Esophagus muscularis mucosa (tissue), 4 donors: ENCODE measurements at regions not wholly inside any gene's neighbourhood (a gene's known extent, or its start where the extent isn't known, plus 50 kb on each side); places are given as distances from the start of the nearest gene placed in this dataset.

Source experiments
- DNase-seq: peaks from one replicate; pipeline ENCODE4 v3.0.0-alpha.2; 2017; ENCODE audit errors: extremely low spot score
- H3K27ac ChIP-seq, 4 donors: fragments of 200-600 bp; sonication (generic); replicated peaks in 1 of 4; 1 replicate in 3 of 4; 2 replicates in 1 of 4; pipeline ENCODE4 v1.5.1; 2016 to 2019; ENCODE audit warnings: mild to moderate bottlenecking in 1 of 4
- H3K27me3 ChIP-seq, 4 donors: fragments of 200-600 bp; sonication (generic); one replicate each; pipeline versions ENCODE4 v1.5.1 to v1.6.0; 2016 to 2019
- H3K36me3 ChIP-seq, 4 donors: fragments of 200-600 bp; sonication (generic); one replicate each; pipeline ENCODE4 v1.5.1; 2016 to 2019
- H3K4me1 ChIP-seq, 4 donors: fragments of 200-600 bp; sonication (generic); one replicate each; pipeline ENCODE4 v1.5.1; 2016 to 2019
- H3K4me3 ChIP-seq, 4 donors: fragments of 200-600 bp; sonication (generic); 1 replicate in 2 of 4; 2 replicates in 2 of 4; pipeline ENCODE4 v1.5.1; 2016 to 2019; ENCODE audit warnings: mild to moderate bottlenecking in 4 of 4, moderate library complexity in 1 of 4
- H3K9me3 ChIP-seq, 4 donors: fragments of 200-600 bp; sonication (generic); 1 replicate in 3 of 4; 2 replicates in 1 of 4; pipeline ENCODE4 v1.5.1; 2016 to 2019
- EP300 ChIP-seq: sonication (generic); formaldehyde crosslinking; IDR thresholded peaks from one replicate; pipeline ENCODE4 v1.6.1; 2017; ENCODE audit warnings: antibody characterized with exemption
- POLR2A ChIP-seq: fragments of 450-650 bp; IDR thresholded peaks from one replicate; pipeline ENCODE4 v1.6.1; 2017; ENCODE audit warnings: antibody characterized with exemption, moderate library complexity, mild to moderate bottlenecking, low read depth
- POLR2AphosphoS5 ChIP-seq, 2 donors: sonication (generic); formaldehyde crosslinking; IDR thresholded peaks; one replicate each; pipeline ENCODE4 v1.6.1; 2017; ENCODE audit warnings: antibody characterized with exemption in 2 of 2
- WGBS: methylation state at CpG from one replicate; pipeline ENCODE4 v1.1.5; 2018; 5-methylcytosine and 5-hydroxymethylcytosine counted together
- intact Hi-C: fragments of 100-400 bp; cut with DNase I; formaldehyde crosslinking; loops from one replicate; pipeline ENCODE4 v1.15.1; 2023
- TF ChIP-seq, protein P1 (sequence below), 3 experiments: fragments of 200-600 bp in 2 of 3; fragments of 450-650 bp in 1 of 3; sonication (generic) in 2 of 3; IDR thresholded peaks; one replicate each; pipeline ENCODE4 v1.5.1; 2017 to 2019; ENCODE audit warnings: antibody characterized with exemption in 3 of 3, mild to moderate bottlenecking in 2 of 3, moderate library complexity in 1 of 3

DNA sequence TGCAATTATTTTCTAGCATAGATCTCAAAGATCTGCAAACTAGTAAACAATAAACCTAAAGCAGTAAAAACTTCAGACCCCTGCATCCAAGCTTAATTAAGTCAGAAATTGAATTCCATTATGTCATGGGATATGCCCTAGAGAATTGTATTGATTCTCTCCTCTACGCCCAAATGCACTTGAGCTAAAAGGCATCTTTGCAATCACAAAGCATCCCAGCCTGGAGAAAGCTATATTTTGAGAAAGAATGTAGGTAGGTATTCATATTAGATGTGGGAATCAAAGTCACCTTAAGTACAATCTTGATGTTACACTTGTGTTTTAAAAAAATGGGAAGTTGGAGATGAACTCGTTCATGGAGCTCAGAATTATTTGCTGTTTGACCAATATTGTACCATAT, 386.7 kb downstream of the ADAMTS20 start:
- Histone ChIP-seq H3K27me3 (no peaks in the 10 kb centered on the region), H3K4me3 (no peak overlapping the region), H3K4me1 (no peaks in the 10 kb centered on the region), H3K27ac (no peak overlapping the region), H3K9me3 (no peaks in the 10 kb centered on the region), H3K36me3 (no peaks in the 10 kb centered on the region)
- 93% methylated on average over 2 of the region's 2 CpGs for WGBS
- intact Hi-C loops: no loop called here
- TF ChIP-seq POLR2AphosphoS5 (IDR thresholded peaks at IDR 0.05) (no peak), EP300 (no peak), POLR2A (no peak)
- TF ChIP-seq, protein P1, sequence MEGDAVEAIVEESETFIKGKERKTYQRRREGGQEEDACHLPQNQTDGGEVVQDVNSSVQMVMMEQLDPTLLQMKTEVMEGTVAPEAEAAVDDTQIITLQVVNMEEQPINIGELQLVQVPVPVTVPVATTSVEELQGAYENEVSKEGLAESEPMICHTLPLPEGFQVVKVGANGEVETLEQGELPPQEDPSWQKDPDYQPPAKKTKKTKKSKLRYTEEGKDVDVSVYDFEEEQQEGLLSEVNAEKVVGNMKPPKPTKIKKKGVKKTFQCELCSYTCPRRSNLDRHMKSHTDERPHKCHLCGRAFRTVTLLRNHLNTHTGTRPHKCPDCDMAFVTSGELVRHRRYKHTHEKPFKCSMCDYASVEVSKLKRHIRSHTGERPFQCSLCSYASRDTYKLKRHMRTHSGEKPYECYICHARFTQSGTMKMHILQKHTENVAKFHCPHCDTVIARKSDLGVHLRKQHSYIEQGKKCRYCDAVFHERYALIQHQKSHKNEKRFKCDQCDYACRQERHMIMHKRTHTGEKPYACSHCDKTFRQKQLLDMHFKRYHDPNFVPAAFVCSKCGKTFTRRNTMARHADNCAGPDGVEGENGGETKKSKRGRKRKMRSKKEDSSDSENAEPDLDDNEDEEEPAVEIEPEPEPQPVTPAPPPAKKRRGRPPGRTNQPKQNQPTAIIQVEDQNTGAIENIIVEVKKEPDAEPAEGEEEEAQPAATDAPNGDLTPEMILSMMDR (IDR thresholded peaks at IDR 0.05): no peak
- DNase-seq: no peak

DNA sequence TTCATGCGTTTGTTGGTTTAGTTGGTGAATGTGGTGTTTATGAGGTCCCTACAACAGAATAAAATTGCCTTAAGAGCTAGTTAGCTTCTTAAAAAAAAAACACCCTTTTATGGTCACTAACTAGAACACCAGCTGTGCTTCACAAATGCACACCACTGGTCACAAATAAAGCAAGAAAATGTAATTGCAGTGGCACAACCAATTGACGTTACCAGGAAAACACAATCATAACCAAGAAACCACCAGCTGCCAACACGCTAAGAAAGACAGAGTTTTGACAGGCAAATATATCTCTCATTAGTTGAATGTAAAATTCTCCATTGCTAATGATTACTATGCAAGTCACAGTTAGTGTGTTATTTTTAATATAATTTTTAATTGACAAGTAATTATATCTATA, 389.9 kb downstream of the ADAMTS20 start:
- H3K9me3 ChIP-seq: no peaks in the 10 kb centered on the region
- H3K27me3 ChIP-seq: no peaks in the 10 kb centered on the region
- intact Hi-C loops: no loop called here
- no peak for DNase-seq
- no peak overlapping the region for H3K27ac ChIP-seq
- no peak overlapping the region for H3K4me3 ChIP-seq
- TF ChIP-seq POLR2AphosphoS5 (IDR thresholded peaks at IDR 0.05) (no peak), POLR2A (no peak), EP300 (no peak)
- TF ChIP-seq, protein P1 (IDR thresholded peaks at IDR 0.05): no peak
- no peaks in the 10 kb centered on the region for H3K4me1 ChIP-seq
- no peaks in the 10 kb centered on the region for H3K36me3 ChIP-seq
- 89% methylated on average over 3 of the region's 3 CpGs for WGBS

DNA sequence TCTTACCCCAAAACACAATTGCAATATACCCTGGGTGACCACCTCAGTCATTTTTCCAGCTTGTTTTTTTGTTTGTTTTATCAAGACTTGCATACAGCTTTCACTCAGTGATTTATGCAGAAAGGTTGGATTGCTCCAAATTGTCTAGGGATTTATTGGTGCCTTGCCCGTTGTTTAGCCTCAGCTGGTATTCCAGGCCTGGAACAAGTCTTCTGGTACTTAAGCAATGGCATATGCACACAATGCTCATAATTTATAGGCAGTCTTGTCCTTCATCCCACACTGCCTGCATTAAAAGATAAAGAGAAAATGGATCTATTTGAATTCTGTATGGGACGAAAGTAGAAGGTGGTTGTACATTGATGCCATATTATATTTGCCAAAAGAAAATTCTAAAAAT, 392.5 kb downstream of the ADAMTS20 start:
- intact Hi-C loops: no loop called here
- Histone ChIP-seq H3K27ac (no peak overlapping the region), H3K4me3 (no peak overlapping the region), H3K9me3 (no peaks in the 10 kb centered on the region), H3K36me3 (no peaks in the 10 kb centered on the region), H3K4me1 (no peaks in the 10 kb centered on the region), H3K27me3 (no peaks in the 10 kb centered on the region)
- no peak for TF ChIP-seq POLR2A
- TF ChIP-seq EP300: no peak
- TF ChIP-seq, protein P1 (IDR thresholded peaks at IDR 0.05): no peak
- no peak for TF ChIP-seq POLR2AphosphoS5 (IDR thresholded peaks at IDR 0.05)
- 88% methylated on average over 2 of the region's 2 CpGs for WGBS
- no peak for DNase-seq

DNA sequence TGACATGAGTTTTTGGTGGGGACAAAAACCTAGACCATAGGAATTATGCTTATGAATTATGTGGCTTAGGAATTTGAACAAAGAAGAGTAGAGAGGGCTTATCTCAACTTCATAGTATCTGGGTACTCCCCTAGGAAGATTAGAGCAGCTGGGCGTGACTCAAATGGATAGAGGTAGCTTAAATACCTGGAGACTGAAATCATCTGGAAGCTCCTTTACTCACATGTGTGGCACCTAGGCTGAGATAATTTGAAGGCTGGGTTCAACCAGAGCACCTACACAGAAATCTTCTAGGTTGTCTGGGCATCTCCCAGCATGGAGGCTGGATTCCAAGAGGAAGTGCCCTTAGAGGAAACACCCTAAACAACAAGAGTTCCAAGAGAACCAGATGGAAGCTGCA, 393.9 kb downstream of the ADAMTS20 start:
- DNase-seq: no peak
- no peaks in the 10 kb centered on the region for H3K4me1 ChIP-seq
- no peaks in the 10 kb centered on the region for H3K9me3 ChIP-seq
- 100% methylated on average over 1 of the region's 1 CpG for WGBS
- H3K27ac ChIP-seq: no peak overlapping the region
- no peak for TF ChIP-seq EP300
- TF ChIP-seq POLR2A: no peak
- TF ChIP-seq POLR2AphosphoS5 (IDR thresholded peaks at IDR 0.05): no peak
- TF ChIP-seq, protein P1 (IDR thresholded peaks at IDR 0.05): no peak
- no peaks in the 10 kb centered on the region for H3K27me3 ChIP-seq
- no peak overlapping the region for H3K4me3 ChIP-seq
- H3K36me3 ChIP-seq: no peaks in the 10 kb centered on the region
- intact Hi-C loops: no loop called here

DNA sequence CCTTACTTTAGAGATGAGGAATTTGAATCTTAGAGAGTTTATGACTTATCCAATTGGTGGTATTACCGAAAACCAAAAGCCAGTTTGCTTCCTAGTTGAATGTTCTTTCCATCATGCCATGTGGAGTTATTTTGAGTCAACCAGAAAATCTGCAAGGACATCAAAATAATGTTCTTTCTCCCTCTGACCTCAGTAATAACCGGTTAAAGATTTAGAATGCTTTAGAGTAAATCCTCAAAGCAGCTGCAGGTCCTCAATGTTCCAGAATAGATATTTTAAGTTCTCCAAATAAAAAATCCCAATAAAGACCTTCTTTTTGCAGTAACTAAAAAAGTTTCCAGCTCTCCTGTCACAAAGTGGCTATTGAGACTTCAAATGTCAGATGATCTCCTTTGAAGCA, 396.6 kb downstream of the ADAMTS20 start:
- DNase-seq: no peak
- H3K4me1 ChIP-seq: no peaks in the 10 kb centered on the region
- H3K27me3 ChIP-seq: no peaks in the 10 kb centered on the region
- H3K4me3 ChIP-seq: no peak overlapping the region
- H3K9me3 ChIP-seq: no peaks in the 10 kb centered on the region
- WGBS: 70% methylated on average over 2 of the region's 2 CpGs
- no peak overlapping the region for H3K27ac ChIP-seq
- TF ChIP-seq EP300 (no peak), POLR2AphosphoS5 (IDR thresholded peaks at IDR 0.05) (no peak), POLR2A (no peak)
- TF ChIP-seq, protein P1 (IDR thresholded peaks at IDR 0.05): no peak
- H3K36me3 ChIP-seq: no peaks in the 10 kb centered on the region
- intact Hi-C loops: no loop called here
